ENCODE measurements at regions not wholly inside any gene's neighbourhood (a gene's known extent, or its start where the extent isn't known, plus 50 kb on each side); places are given as distances from the start of the nearest gene placed in this dataset.

DNA sequence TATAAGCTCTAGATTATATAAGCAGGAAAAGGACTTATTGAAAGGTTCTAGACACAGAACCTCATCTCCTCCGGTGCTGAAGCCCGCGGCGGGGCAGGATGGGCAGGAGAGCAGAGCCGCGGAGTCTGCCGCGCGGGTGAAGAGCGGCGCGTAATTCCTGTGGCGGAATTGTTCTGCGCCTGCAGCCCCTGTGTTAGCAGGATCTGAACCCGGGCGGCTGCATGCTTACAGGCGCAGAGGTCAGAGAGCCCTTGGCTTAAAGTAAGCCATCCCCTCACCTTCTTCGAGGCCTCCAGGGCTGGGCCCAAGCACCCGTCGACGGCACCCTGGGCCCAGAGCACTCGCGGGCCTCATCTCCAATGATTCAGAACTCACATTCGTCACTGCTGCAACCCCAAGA, 89.3 kb downstream of the FASLG start:
- TF ChIP-seq, protein P1, sequence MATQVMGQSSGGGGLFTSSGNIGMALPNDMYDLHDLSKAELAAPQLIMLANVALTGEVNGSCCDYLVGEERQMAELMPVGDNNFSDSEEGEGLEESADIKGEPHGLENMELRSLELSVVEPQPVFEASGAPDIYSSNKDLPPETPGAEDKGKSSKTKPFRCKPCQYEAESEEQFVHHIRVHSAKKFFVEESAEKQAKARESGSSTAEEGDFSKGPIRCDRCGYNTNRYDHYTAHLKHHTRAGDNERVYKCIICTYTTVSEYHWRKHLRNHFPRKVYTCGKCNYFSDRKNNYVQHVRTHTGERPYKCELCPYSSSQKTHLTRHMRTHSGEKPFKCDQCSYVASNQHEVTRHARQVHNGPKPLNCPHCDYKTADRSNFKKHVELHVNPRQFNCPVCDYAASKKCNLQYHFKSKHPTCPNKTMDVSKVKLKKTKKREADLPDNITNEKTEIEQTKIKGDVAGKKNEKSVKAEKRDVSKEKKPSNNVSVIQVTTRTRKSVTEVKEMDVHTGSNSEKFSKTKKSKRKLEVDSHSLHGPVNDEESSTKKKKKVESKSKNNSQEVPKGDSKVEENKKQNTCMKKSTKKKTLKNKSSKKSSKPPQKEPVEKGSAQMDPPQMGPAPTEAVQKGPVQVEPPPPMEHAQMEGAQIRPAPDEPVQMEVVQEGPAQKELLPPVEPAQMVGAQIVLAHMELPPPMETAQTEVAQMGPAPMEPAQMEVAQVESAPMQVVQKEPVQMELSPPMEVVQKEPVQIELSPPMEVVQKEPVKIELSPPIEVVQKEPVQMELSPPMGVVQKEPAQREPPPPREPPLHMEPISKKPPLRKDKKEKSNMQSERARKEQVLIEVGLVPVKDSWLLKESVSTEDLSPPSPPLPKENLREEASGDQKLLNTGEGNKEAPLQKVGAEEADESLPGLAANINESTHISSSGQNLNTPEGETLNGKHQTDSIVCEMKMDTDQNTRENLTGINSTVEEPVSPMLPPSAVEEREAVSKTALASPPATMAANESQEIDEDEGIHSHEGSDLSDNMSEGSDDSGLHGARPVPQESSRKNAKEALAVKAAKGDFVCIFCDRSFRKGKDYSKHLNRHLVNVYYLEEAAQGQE (IDR thresholded peaks at IDR 0.05; ENCODE audit: insufficient read depth in 1 of 2, low read depth in 2 of 2, low read length in 2 of 2) = no peak
- no peak for TF ChIP-seq SIN3A (IDR thresholded peaks at IDR 0.05; ENCODE audit: borderline replicate concordance, insufficient read depth, low read length)
